RWPE1 (cell line): ENCODE measurements at regions not wholly inside any gene's neighbourhood (a gene's known extent, or its start where the extent isn't known, plus 50 kb on each side); places are given as distances from the start of the nearest gene placed in this dataset.

Experiments
- CTCF ChIA-PET: fragments of 350-600 bp; sonication (Branson Sonifier 250); formaldehyde crosslinking; extraction: SDS; loops from one replicate; lab custom pipeline; 2021; lab: Yijun Ruan, JAX
- POLR2A ChIA-PET: fragments of 400-600 bp; formaldehyde crosslinking; extraction: SDS; loops from one replicate; lab custom pipeline; 2020; ENCODE audit warnings: antibody characterized with exemption; ENCODE audit not compliant: low non-redundant PET; lab: Yijun Ruan, JAX
- DNase-seq: peaks from one replicate; pipeline ENCODE4 v3.0.0; 2012; ENCODE audit warnings: low spot score
- H3K27ac ChIP-seq: fragments of 450-650 bp; 2 replicates; pipeline ENCODE4 v1.5.1; 2017
- TF ChIP-seq, protein P1 (sequence below): fragments of 450-650 bp; conservative IDR thresholded peaks from 2 replicates; pipeline ENCODE4 v1.5.1; 2017; ENCODE audit warnings: low read depth, mild to moderate bottlenecking

DNA sequence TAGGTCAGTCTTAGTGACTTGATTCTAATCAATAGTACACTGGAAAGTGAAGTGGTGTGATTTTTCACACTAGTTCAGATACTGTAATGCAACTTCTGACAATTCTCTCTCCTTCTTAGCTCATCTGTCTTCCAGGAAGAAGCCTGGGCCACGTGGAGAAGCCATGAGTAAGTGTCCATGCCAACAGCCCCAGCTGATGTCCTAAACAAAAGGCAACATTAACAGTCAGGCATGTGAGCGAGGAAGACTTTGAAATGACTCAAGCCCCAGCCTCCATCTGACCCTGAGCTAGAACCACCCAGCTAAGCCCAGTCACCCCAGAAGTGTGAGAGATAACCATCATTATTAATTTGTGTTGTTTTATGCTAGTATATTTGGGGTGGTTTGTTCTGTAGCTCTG, 115.7 kb upstream of the MAGEB16 start:
- TF ChIP-seq, protein P1, sequence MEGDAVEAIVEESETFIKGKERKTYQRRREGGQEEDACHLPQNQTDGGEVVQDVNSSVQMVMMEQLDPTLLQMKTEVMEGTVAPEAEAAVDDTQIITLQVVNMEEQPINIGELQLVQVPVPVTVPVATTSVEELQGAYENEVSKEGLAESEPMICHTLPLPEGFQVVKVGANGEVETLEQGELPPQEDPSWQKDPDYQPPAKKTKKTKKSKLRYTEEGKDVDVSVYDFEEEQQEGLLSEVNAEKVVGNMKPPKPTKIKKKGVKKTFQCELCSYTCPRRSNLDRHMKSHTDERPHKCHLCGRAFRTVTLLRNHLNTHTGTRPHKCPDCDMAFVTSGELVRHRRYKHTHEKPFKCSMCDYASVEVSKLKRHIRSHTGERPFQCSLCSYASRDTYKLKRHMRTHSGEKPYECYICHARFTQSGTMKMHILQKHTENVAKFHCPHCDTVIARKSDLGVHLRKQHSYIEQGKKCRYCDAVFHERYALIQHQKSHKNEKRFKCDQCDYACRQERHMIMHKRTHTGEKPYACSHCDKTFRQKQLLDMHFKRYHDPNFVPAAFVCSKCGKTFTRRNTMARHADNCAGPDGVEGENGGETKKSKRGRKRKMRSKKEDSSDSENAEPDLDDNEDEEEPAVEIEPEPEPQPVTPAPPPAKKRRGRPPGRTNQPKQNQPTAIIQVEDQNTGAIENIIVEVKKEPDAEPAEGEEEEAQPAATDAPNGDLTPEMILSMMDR, result no peak
- no peak overlapping the region for H3K27ac ChIP-seq
- ChIA-PET CTCF (no interaction called here), POLR2A (no interaction called here)
- no peak for DNase-seq

DNA sequence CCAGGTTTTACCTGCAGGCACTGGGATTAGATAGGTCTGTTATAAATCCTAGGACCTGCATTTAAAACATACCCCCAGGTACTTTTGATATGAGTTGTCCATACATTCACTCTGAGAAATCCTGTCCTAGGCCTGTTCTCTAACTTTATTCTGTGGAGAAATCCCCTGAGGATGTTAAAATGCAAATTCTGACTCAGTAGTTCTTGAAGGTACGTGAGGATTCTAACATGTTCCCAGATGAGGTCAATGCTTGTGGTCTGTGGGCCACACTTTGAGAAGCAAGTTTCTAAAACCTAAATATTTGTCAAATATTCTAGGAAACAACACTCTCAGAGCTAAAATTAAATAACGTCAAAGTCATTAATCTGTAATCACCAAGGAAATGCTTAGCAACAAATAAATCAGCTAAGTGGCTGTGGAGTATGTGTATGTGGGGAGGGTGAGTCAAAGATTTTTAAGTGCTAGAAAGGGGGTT, 101.3 kb upstream of the MAGEB16 start:
- ChIA-PET CTCF (no interaction called here), POLR2A (no interaction called here)
- TF ChIP-seq, protein P1, result no peak
- no peak for DNase-seq
- no peak overlapping the region for H3K27ac ChIP-seq

DNA sequence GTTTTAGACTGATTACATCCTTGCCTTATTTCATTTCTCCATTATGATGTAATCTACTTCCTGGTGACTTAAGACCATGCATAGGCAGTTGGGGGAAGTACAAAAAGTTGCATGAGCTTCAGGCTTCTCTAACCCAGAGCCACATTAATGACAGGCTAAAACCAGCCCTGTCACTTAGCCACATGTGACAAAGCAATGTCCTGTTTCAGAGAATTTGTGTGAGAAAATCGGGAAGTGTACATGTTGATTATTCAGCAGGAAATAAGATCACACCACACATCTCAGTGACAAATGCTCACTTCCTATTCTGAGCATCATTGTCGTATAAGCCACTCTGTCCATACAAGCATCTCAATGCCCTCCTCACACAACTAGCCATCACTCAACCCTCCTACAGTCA, 98.5 kb upstream of the MAGEB16 start:
- TF ChIP-seq, protein P1, result no peak
- no peak for DNase-seq
- no peak overlapping the region for H3K27ac ChIP-seq
- ChIA-PET POLR2A (no interaction called here), CTCF (interaction anchor here (0.7 kb wide), 1 partner anchor 11 kb away, joined by 3 read pairs; no protein-coding TSS in a partner anchor)

DNA sequence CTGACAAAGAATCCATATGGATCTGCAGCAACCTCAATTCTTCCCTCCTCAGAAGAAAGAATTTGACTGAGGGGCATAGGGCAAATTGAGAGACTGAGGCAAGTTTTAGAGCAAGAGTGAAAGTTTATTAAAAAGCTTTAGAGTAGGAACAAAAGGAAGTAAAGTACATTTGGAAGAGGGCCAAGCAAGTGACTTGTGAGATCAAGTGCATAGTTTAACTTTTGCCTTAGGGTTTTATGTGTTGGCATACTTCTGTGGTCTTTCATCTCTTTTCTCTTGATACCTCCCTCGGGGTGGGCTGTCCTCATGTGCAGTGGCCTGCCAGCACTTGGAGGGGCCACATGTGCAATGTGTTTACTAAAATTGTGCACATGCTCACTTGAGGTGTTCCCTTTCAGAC, 98.0 kb upstream of the MAGEB16 start:
- TF ChIP-seq, protein P1, result no peak
- no peak for DNase-seq
- ChIA-PET CTCF (interaction anchor here (0.7 kb wide), 1 partner anchor 10 kb away, joined by 3 read pairs; no protein-coding TSS in a partner anchor), POLR2A (no interaction called here)
- H3K27ac ChIP-seq, result no peak overlapping the region

DNA sequence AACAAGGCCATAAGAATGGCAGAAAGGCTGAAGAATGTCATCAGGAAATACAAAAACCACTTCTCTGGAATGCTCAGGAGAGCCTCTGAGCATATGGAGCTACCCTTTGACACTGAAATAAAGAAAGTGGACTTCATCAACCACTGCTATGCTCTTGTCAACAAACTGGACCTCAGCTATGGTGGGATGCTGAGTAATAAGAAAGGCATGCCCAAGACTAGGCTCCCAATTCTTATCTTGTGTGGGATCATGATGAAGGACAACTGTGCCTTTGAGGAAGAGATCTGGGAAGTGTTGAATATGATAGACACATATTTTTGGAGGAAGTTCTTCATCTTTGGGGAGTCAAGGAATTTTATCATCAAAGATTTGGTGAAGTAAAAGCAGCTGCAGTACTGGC, 86.9 kb upstream of the MAGEB16 start:
- CTCF ChIA-PET, result no interaction called here
- DNase-seq, result no peak
- H3K27ac ChIP-seq, result no peak overlapping the region
- POLR2A ChIA-PET, result no interaction called here
- TF ChIP-seq, protein P1, result no peak

DNA sequence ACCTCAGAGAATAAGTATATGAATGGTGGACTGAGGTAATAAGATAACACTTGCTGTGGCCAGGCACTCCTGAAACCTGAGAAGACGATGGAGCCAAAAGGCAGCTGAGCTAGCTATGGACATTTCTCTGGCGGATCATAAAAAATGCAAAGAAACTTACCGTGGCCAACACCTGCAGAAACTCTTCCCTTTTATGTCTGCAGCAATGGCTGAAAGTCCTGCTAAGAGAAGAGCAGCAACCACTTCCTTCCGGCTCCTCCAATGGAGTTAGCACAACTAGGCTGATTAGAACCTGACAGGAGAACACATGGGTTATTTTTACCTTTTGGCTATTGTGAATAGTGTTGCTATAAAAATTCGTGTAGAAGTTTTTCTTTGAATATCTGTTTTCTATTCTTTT, 76.0 kb upstream of the MAGEB16 start:
- ChIA-PET CTCF (no interaction called here), POLR2A (no interaction called here)
- TF ChIP-seq, protein P1, result no peak
- H3K27ac ChIP-seq, result no peak overlapping the region
- no peak for DNase-seq

DNA sequence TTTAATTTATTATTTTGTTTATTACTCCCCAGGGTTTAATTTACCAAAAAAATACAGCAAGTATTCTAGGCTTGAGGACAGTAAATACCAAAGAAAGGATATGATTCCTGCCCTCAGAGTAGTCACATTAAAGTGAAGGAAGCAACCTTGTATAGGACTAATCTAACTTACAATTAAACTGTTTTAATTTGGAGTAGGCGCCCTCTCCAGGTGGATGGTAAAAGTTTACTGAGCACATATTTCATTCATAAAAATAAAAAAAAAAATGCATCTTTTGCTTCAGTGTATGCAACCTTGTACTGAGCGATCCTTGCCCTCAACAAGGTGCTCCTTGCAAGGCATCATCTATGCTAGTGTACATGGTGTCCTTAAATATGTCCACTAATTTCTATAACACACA, 72.0 kb upstream of the MAGEB16 start:
- TF ChIP-seq, protein P1, result no peak
- H3K27ac ChIP-seq, result no peak overlapping the region
- ChIA-PET POLR2A (no interaction called here), CTCF (interaction anchor here (0.7 kb wide), 1 partner anchor 883 kb away, joined by 3 read pairs; no protein-coding TSS in a partner anchor)
- peak; percentile 0 for DNase-seq
